T-cell (primary cell): ENCODE measurements at regions not wholly inside any gene's neighbourhood (a gene's known extent, or its start where the extent isn't known, plus 50 kb on each side); places are given as distances from the start of the nearest gene placed in this dataset.
A peak's percentile ranks its signal among the peaks of the same experiment; 100 is the strongest.

ENCODE experiments used
- ATAC-seq, 4 experiments: fragments of 200-7000 bp in 3 of 4; fragments of 150-1000 bp in 1 of 4; cut with Tn5 transposase; replicated peaks in 1 of 4; 1 replicate in 3 of 4; 2 replicates in 1 of 4; pipeline ENCODE4 v1.10.0; 2021; ENCODE audit warnings: moderate library complexity in 3 of 4, mild to moderate bottlenecking in 2 of 4, moderate number of reproducible peaks in 1 of 4
- CTCF ChIA-PET, 2 donors: fragments of 300-600 bp; sonication (Branson Sonifier 250); formaldehyde crosslinking; loops; one replicate each; lab custom pipeline; 2022; ENCODE audit warnings: antibody characterized with exemption in 2 of 2; lab: Charles Lee
- POLR2A ChIA-PET, 2 donors: fragments of 300-600 bp; sonication (Branson Sonifier 250); formaldehyde crosslinking; loops; one replicate each; lab custom pipeline; 2022; ENCODE audit warnings: antibody characterized with exemption in 2 of 2; lab: Charles Lee
- DNase-seq, 35 experiments: peaks; one replicate each; pipeline versions ENCODE4 v3.0.0 to v3.0.0-alpha.2; 2013 to 2023
- H3K27ac ChIP-seq: one replicate; pipeline ENCODE4 v1.5.1; 2013; ENCODE audit warnings: low read length
- H3K27me3 ChIP-seq, 2 experiments: replicated peaks in 1 of 2; 1 replicate in 1 of 2; 2 replicates in 1 of 2; pipeline versions ENCODE4 v1.6.1 to v1.7.0; 2013; ENCODE audit warnings: low read length in 1 of 2, mixed read lengths in 1 of 2; ENCODE audit not compliant: control insufficient read depth in 2 of 2, insufficient read depth in 2 of 2; ENCODE audit errors: extremely low read depth in 1 of 2
- H3K36me3 ChIP-seq, 2 donors: 1 replicate in 1 of 2; 2 replicates in 1 of 2; pipeline versions ENCODE4 v1.6.1 to v1.7.0; 2013; ENCODE audit warnings: low read length in 1 of 2; ENCODE audit not compliant: control insufficient read depth in 2 of 2, insufficient read depth in 1 of 2; ENCODE audit errors: extremely low read depth in 1 of 2
- H3K4me1 ChIP-seq, 2 experiments: 1 replicate in 1 of 2; 2 replicates in 1 of 2; pipeline versions ENCODE4 v1.6.1 to v1.7.0; 2013; ENCODE audit warnings: low read length in 2 of 2, mixed read lengths in 1 of 2; ENCODE audit not compliant: insufficient read depth in 2 of 2, control insufficient read depth in 1 of 2; ENCODE audit errors: extremely low read depth in 1 of 2
- H3K4me3 ChIP-seq, 2 donors: 1 replicate in 1 of 2; 2 replicates in 1 of 2; pipeline versions ENCODE4 v1.5.1 to v1.7.0; 2013; ENCODE audit warnings: mild to moderate bottlenecking in 2 of 2, low read length in 1 of 2, moderate library complexity in 1 of 2; ENCODE audit not compliant: control insufficient read depth in 1 of 2; ENCODE audit errors: extremely low read depth in 1 of 2
- H3K9me3 ChIP-seq: 2 replicates; pipeline ENCODE4 v1.7.0; 2013
- H3K27ac Mint-ChIP-seq, 2 donors: one replicate each; pipeline ENCODE4 v1.8.0; 2020 to 2021; ENCODE audit warnings: mild to moderate bottlenecking in 2 of 2, mixed read lengths in 2 of 2
- H3K27me3 Mint-ChIP-seq, 2 donors: one replicate each; pipeline ENCODE4 v1.8.0; 2021 to 2022; ENCODE audit warnings: mixed read lengths in 2 of 2
- H3K36me3 Mint-ChIP-seq: one replicate; pipeline ENCODE4 v1.8.0; 2021; ENCODE audit warnings: mixed read lengths
- H3K4me1 Mint-ChIP-seq, 3 donors: one replicate each; pipeline ENCODE4 v1.8.0; 2020 to 2022; ENCODE audit warnings: mixed read lengths in 3 of 3, mild to moderate bottlenecking in 1 of 3
- H3K4me3 Mint-ChIP-seq, 3 donors: one replicate each; pipeline ENCODE4 v1.8.0; 2020 to 2022; ENCODE audit warnings: mild to moderate bottlenecking in 3 of 3, mixed read lengths in 3 of 3, moderate library complexity in 3 of 3
- H3K9me3 Mint-ChIP-seq, 3 donors: one replicate each; pipeline ENCODE4 v1.8.0; 2020 to 2022; ENCODE audit warnings: mixed read lengths in 3 of 3
- WGBS: methylation state at CpG from one replicate; pipeline ENCODE4 v1.1.5; 2013; ENCODE audit warnings: missing lambda C conversion rate; ENCODE audit not compliant: insufficient coverage; 5-methylcytosine and 5-hydroxymethylcytosine counted together

DNA sequence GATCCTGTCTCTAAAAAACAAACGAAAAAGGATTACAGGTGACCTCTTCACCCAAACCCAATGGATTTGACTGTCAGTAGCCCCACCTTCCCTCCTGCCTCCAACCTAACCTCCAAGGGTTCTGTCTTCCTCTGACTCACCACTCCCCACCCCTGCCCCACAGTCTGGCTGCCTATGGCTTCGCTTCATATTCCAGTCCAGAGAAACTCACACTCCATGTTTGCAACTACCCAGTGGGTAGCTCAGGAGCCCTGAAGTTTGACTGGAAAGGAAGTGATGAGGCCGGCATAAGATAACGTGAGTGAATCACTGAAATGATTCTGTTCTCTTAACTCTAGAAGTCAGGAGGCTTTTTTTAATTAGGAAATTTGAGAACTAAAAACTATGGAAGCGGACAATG is 303.9 kb downstream of the FOXO1 start:
- Histone ChIP-seq H3K4me1 (no peaks in the 10 kb centered on the region), H3K9me3 (no peaks in the 10 kb centered on the region), H3K27me3 (no peaks in the 10 kb centered on the region), H3K27ac (no peak overlapping the region), H3K4me3 (no peak overlapping the region), H3K36me3 (no peaks in the 10 kb centered on the region)
- H3K9me3 Mint-ChIP-seq, result no peaks in the 10 kb centered on the region
- ChIA-PET POLR2A (interaction anchor here in 1 of 2 donors (0.7 kb wide), 2 partner anchors 15 to 286 kb away, joined by 3 to 4 read pairs; no protein-coding TSS in a partner anchor), CTCF (interaction anchor here in 1 of 2 donors (0.6 kb wide), 1 partner anchor 547 kb away, joined by 3 read pairs; no protein-coding TSS in a partner anchor)
- H3K4me3 Mint-ChIP-seq, result no peak overlapping the region
- H3K36me3 Mint-ChIP-seq, result no peaks in the 10 kb centered on the region
- peaks cover 2 to 8% (median 2%) of the 10 kb centered on the region in 3 donors for H3K4me1 Mint-ChIP-seq
- DNase-seq (no peak), ATAC-seq (no peak)
- no peaks in the 10 kb centered on the region for H3K27me3 Mint-ChIP-seq
- WGBS, result 90% methylated on average over 2 of the region's 5 CpGs
- no peak overlapping the region for H3K27ac Mint-ChIP-seq

DNA sequence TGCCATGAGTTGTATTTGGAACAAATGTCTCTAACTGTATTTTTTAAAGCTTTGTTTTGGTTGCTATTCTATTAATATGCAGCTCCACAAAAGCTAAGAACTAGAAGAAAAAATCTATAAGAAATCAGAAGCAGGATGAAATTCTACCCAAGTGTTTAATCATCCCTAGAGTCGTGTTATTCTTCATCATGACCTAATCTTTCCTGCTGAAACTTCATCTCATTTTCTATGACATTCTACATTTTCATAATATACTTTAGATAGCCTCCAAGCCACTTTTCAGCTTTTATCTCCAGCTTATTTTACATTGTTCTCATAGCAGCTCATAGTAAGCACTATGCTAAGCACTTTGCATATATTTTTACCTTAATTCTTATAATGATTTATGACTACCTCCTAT is 302.8 kb downstream of the FOXO1 start:
- 71% methylated on average over 1 of the region's 1 CpG for WGBS
- Histone ChIP-seq H3K9me3 (no peaks in the 10 kb centered on the region), H3K4me3 (no peak overlapping the region), H3K4me1 (no peaks in the 10 kb centered on the region), H3K36me3 (no peaks in the 10 kb centered on the region), H3K27ac (no peak overlapping the region), H3K27me3 (no peaks in the 10 kb centered on the region)
- H3K9me3 Mint-ChIP-seq, result no peaks in the 10 kb centered on the region
- H3K27me3 Mint-ChIP-seq, result no peaks in the 10 kb centered on the region
- H3K36me3 Mint-ChIP-seq, result no peaks in the 10 kb centered on the region
- no peak overlapping the region for H3K4me3 Mint-ChIP-seq
- H3K4me1 Mint-ChIP-seq, result peaks cover 2 to 8% (median 2%) of the 10 kb centered on the region in 3 donors
- POLR2A ChIA-PET, result interaction anchor here in 1 of 2 donors (0.8 kb wide), 1 partner anchor 9 kb away, joined by 5 read pairs; no protein-coding TSS in a partner anchor
- DNase-seq (no peak), ATAC-seq (no peak)
- CTCF ChIA-PET, result interaction anchor here (0.5 to 0.6 kb wide), 3 partner anchors 159 to 570 kb away, joined by 3 to 5 read pairs (median 3); no protein-coding TSS in a partner anchor
- H3K27ac Mint-ChIP-seq, result peak overlapping the region in 1 of 2 donors; percentile 5

DNA sequence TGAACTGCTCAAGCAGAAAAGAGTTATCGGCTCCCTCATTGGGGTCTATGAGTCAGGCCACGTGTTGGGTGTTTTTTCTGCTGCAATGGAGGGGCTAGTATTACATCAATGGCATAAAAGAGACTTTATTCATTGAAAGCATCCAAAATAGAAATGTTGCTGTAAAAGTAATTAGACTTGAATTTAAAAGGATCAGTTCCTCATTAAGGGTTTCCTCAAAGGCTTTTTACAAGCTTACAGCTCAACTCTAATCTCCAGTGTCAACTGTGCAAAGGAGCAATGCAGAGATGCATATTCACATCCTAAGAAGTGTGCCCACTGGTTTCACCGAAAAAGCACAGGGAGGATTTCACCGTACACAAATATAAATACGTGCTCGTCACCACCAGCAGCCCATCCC is 300.3 kb downstream of the FOXO1 start:
- Histone ChIP-seq H3K4me3 (no peak overlapping the region), H3K27me3 (no peaks in the 10 kb centered on the region), H3K4me1 (peaks cover 4 to 5% of the 10 kb centered on the region in 2 experiments), H3K27ac (no peak overlapping the region), H3K9me3 (no peaks in the 10 kb centered on the region), H3K36me3 (no peaks in the 10 kb centered on the region)
- H3K27me3 Mint-ChIP-seq, result no peaks in the 10 kb centered on the region
- CTCF ChIA-PET, result no interaction called here
- H3K4me3 Mint-ChIP-seq, result no peak overlapping the region
- ATAC-seq (no peak), DNase-seq (no peak)
- 100% methylated on average over 4 of the region's 6 CpGs for WGBS
- no peaks in the 10 kb centered on the region for H3K9me3 Mint-ChIP-seq
- no peak overlapping the region for H3K27ac Mint-ChIP-seq
- H3K36me3 Mint-ChIP-seq, result no peaks in the 10 kb centered on the region
- H3K4me1 Mint-ChIP-seq, result peaks cover 17 to 26% (median 18%) of the 10 kb centered on the region in 3 donors
- POLR2A ChIA-PET, result interaction anchor here in 1 of 2 donors (0.7 kb wide), 1 partner anchor 199 kb away, joined by 3 read pairs; no protein-coding TSS in a partner anchor

GRCh38 chr13:40368127-40368891 is 298.1 kb downstream of the FOXO1 start:
- peaks cover 34 to 39% (median 38%) of the 10 kb centered on the region in 3 donors for H3K4me1 Mint-ChIP-seq
- no peaks in the 10 kb centered on the region for H3K27me3 ChIP-seq
- H3K4me3 Mint-ChIP-seq, result no peak overlapping the region
- no peak for ATAC-seq
- CTCF ChIA-PET, result interaction anchor here in 1 of 2 donors (0.6 to 0.7 kb wide), 2 partner anchors 267 to 415 kb away, joined by 3 to 4 read pairs; no protein-coding TSS in a partner anchor
- H3K9me3 Mint-ChIP-seq, result peaks cover 0 to 3% (median 0%) of the 10 kb centered on the region in 3 donors
- no peak overlapping the region for H3K4me3 ChIP-seq
- no peak for DNase-seq
- no peak overlapping the region for H3K27ac Mint-ChIP-seq
- H3K36me3 ChIP-seq, result no peaks in the 10 kb centered on the region
- no peak overlapping the region for H3K27ac ChIP-seq
- WGBS, result no CpG with 5 or more reads among the region's 6 CpGs
- H3K36me3 Mint-ChIP-seq, result no peaks in the 10 kb centered on the region
- POLR2A ChIA-PET, result interaction anchor here in 1 of 2 donors (0.7 kb wide), 2 partner anchors 72 to 699 kb away, joined by 4 to 6 read pairs; no protein-coding TSS in a partner anchor
- no peaks in the 10 kb centered on the region for H3K27me3 Mint-ChIP-seq
- H3K9me3 ChIP-seq, result no peaks in the 10 kb centered on the region
- H3K4me1 ChIP-seq, result peaks cover 5 to 16% of the 10 kb centered on the region in 2 experiments

DNA sequence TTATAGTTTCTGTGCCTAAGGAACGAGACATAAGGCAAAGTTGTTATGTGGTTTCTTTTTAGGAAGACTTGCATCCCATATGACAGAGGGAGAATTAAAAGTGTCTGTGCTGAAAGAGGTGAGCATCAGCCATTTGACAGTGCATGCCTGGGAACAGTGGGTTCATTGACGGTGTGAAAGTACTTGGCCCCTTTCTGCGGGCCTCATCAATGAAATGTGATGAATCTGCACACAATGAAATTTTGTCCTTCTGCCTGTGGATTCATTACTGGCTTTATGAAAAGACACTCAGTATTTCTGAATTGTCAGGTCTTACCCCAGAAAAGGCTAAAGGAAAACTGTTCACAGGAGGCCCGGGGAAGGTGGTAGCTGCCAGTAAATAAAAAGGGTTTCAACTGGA is 295.8 kb downstream of the FOXO1 start:
- ATAC-seq (no peak), DNase-seq (no peak)
- Histone ChIP-seq H3K9me3 (no peaks in the 10 kb centered on the region), H3K4me3 (no peak overlapping the region), H3K36me3 (no peaks in the 10 kb centered on the region), H3K27me3 (no peaks in the 10 kb centered on the region), H3K4me1 (peaks cover 5 to 28% of the 10 kb centered on the region in 2 experiments), H3K27ac (no peak overlapping the region)
- Mint-ChIP-seq H3K27ac (no peak overlapping the region), H3K4me1 (peaks cover 51 to 52% (median 52%) of the 10 kb centered on the region in 3 donors), H3K27me3 (no peaks in the 10 kb centered on the region), H3K36me3 (no peaks in the 10 kb centered on the region), H3K9me3 (peaks cover 0 to 10% (median 7%) of the 10 kb centered on the region in 3 donors), H3K4me3 (peak overlapping the region in 1 of 3 donors; percentile 25)
- CTCF ChIA-PET, result interaction anchor here in 1 of 2 donors (0.6 kb wide), 1 partner anchor 312 kb away, joined by 3 read pairs; no protein-coding TSS in a partner anchor
- POLR2A ChIA-PET, result interaction anchor here in 1 of 2 donors (0.7 kb wide), 1 partner anchor 281 kb away, joined by 3 read pairs; no protein-coding TSS in a partner anchor
- WGBS, result 72% methylated on average over 3 of the region's 4 CpGs

- Mint-ChIP-seq H3K27ac (peak overlapping the region in 1 of 2 donors; percentile 68), H3K27me3 (no peaks in the 10 kb centered on the region), H3K36me3 (no peaks in the 10 kb centered on the region), H3K4me1 (peaks cover 51 to 61% (median 57%) of the 10 kb centered on the region in 3 donors), H3K9me3 (peaks cover 0 to 10% (median 7%) of the 10 kb centered on the region in 3 donors), H3K4me3 (peak overlapping the region in 1 of 3 donors; percentile 25)
- DNase-seq (no peak), ATAC-seq (no peak)
- H3K4me1 ChIP-seq, result peaks cover 5 to 28% of the 10 kb centered on the region in 2 experiments
- no peaks in the 10 kb centered on the region for H3K36me3 ChIP-seq
- H3K4me3 ChIP-seq, result no peak overlapping the region
- CTCF ChIA-PET, result interaction anchor here in 1 of 2 donors (1.0 kb wide), 1 partner anchor 404 kb away, joined by 5 read pairs; no protein-coding TSS in a partner anchor
- POLR2A ChIA-PET, result interaction anchor here in 1 of 2 donors (1.0 kb wide), 1 partner anchor 10 kb away, joined by 3 read pairs; no protein-coding TSS in a partner anchor
- H3K9me3 ChIP-seq, result no peaks in the 10 kb centered on the region
- H3K27me3 ChIP-seq, result no peaks in the 10 kb centered on the region
- no peak overlapping the region for H3K27ac ChIP-seq
- 95% methylated on average over 3 of the region's 7 CpGs for WGBS
Observed at GRCh38 chr13:40371531-40372125, 294.8 kb downstream of the FOXO1 start.
